ENCODE measurements at regions not wholly inside any gene's neighbourhood (a gene's known extent, or its start where the extent isn't known, plus 50 kb on each side); places are given as distances from the start of the nearest gene placed in this dataset.

DNA sequence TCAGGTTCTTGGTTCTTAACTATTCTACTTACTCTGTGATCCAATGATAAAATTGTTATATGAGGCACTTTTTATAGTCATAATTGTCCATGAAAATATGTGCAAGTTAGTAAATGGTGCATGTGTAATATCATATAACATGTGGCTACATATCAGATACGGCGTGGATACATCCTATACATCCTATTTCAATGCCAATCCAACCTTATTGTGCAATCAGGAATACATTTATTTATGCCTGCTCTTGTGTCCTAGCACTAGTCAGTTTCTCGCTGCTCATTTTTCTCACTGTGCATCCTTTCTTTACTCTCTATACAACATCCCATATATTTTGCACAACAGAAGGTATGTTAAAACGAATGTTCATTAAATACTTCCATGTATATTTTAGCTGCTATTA lies 1141.1 kb downstream of the FAT4 start:
- DNase-seq = no peak
- H3K4me1 ChIP-seq = peaks cover 6% of the 10 kb centered on the region

GRCh38 chr4:126458993-126459392 lies 1144.2 kb downstream of the FAT4 start:
- Histone ChIP-seq H3K9me3 (no peaks in the 10 kb centered on the region), H3K4me1 (peaks cover 13% of the 10 kb centered on the region), H3K4me3 (ENCODE audit: low read depth, low read length) (no peak overlapping the region), H3K27me3 (no peaks in the 10 kb centered on the region), H3K36me3 (no peaks in the 10 kb centered on the region)
- TF ChIP-seq, protein P1, sequence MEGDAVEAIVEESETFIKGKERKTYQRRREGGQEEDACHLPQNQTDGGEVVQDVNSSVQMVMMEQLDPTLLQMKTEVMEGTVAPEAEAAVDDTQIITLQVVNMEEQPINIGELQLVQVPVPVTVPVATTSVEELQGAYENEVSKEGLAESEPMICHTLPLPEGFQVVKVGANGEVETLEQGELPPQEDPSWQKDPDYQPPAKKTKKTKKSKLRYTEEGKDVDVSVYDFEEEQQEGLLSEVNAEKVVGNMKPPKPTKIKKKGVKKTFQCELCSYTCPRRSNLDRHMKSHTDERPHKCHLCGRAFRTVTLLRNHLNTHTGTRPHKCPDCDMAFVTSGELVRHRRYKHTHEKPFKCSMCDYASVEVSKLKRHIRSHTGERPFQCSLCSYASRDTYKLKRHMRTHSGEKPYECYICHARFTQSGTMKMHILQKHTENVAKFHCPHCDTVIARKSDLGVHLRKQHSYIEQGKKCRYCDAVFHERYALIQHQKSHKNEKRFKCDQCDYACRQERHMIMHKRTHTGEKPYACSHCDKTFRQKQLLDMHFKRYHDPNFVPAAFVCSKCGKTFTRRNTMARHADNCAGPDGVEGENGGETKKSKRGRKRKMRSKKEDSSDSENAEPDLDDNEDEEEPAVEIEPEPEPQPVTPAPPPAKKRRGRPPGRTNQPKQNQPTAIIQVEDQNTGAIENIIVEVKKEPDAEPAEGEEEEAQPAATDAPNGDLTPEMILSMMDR (IDR thresholded peaks at IDR 0.05; ENCODE audit: low read depth, low read length) = no peak
- DNase-seq = no peak

More for the DNA sequence above, 1141.1 kb downstream of the FAT4 start:
- Histone ChIP-seq H3K27me3 (no peaks in the 10 kb centered on the region), H3K9me3 (no peaks in the 10 kb centered on the region), H3K36me3 (no peaks in the 10 kb centered on the region), H3K4me3 (ENCODE audit: low read depth, low read length) (no peak overlapping the region)
- TF ChIP-seq, protein P1 (IDR thresholded peaks at IDR 0.05; ENCODE audit: low read depth, low read length) = no peak

DNA sequence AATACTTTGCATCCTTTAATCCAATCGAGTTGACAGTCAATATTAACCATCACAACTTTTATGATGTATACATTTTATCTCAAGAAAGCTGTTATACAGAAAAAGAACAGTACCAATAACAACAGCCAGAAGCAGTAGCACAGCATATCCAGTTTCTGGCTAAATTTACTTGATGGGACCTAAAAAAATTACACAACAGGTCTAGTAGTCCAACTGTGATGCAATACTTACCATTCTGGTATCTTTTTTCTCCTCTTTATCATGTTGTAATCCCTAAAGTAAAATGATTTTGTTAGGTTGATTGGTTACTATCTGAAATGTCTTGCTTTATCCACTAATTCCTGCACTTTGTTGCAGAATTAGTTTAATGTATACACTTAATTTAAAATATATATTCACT lies 1150.6 kb downstream of the FAT4 start:
- H3K9me3 ChIP-seq = no peaks in the 10 kb centered on the region
- H3K27me3 ChIP-seq = no peaks in the 10 kb centered on the region
- DNase-seq = no peak
- no peaks in the 10 kb centered on the region for H3K36me3 ChIP-seq
- TF ChIP-seq, protein P1 (IDR thresholded peaks at IDR 0.05; ENCODE audit: low read depth, low read length) = no peak
- H3K4me3 ChIP-seq (ENCODE audit: low read depth, low read length) = no peak overlapping the region
- peaks cover 6% of the 10 kb centered on the region; the same call in 1 of the 2 replicates for H3K4me1 ChIP-seq

GRCh38 chr4:126466848-126467247 lies 1152.1 kb downstream of the FAT4 start:
- TF ChIP-seq, protein P1 (IDR thresholded peaks at IDR 0.05; ENCODE audit: low read depth, low read length) = no peak
- no peak overlapping the region for H3K4me3 ChIP-seq (ENCODE audit: low read depth, low read length)
- no peaks in the 10 kb centered on the region for H3K36me3 ChIP-seq
- no peak for DNase-seq
- H3K27me3 ChIP-seq = no peaks in the 10 kb centered on the region
- no peaks in the 10 kb centered on the region for H3K9me3 ChIP-seq
- H3K4me1 ChIP-seq = peaks cover 6% of the 10 kb centered on the region; the same call in 1 of the 2 replicates

DNA sequence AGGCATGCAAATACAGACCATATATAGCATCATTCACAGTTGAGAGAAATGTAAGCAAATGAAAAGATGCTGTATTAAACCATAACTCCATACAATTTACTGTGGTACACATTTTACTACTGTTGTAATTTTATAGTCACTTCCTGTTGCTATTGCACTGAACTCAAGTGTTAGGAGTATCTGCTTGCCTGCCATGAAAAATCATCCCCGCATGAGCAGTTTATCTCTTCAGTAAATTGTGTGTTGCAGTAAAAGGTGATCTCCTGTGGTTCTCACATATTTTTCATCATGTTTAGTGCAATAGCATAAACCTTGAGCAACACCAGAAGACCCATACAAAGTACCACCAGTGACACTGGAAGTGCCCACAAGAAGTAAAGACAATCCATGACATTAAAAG lies 1153.4 kb downstream of the FAT4 start:
- H3K27me3 ChIP-seq = no peaks in the 10 kb centered on the region
- H3K9me3 ChIP-seq = no peaks in the 10 kb centered on the region
- no peak overlapping the region for H3K4me3 ChIP-seq (ENCODE audit: low read depth, low read length)
- TF ChIP-seq, protein P1 (IDR thresholded peaks at IDR 0.05; ENCODE audit: low read depth, low read length) = no peak
- no peaks in the 10 kb centered on the region for H3K36me3 ChIP-seq
- DNase-seq = no peak
- H3K4me1 ChIP-seq = no peaks in the 10 kb centered on the region

GRCh38 chr4:126470862-126471261 lies 1156.1 kb downstream of the FAT4 start:
- no peak for DNase-seq
- no peaks in the 10 kb centered on the region; the same call in 1 of the 2 replicates for H3K4me1 ChIP-seq
- TF ChIP-seq, protein P1 (IDR thresholded peaks at IDR 0.05; ENCODE audit: low read depth, low read length) = no peak
- no peak overlapping the region for H3K4me3 ChIP-seq (ENCODE audit: low read depth, low read length)
- no peaks in the 10 kb centered on the region for H3K36me3 ChIP-seq
- no peaks in the 10 kb centered on the region for H3K27me3 ChIP-seq
- H3K9me3 ChIP-seq = no peaks in the 10 kb centered on the region

Measured in BE2C (cell line).